HL-60 (cell line): ENCODE measurements at regions not wholly inside any gene's neighbourhood (a gene's known extent, or its start where the extent isn't known, plus 50 kb on each side); places are given as distances from the start of the nearest gene placed in this dataset.

Experiments
- GABPA ChIP-seq: IDR thresholded peaks from 2 replicates; pipeline ENCODE4 v1.6.1; 2012; ENCODE audit warnings: low read depth
- TF ChIP-seq, protein P1 (sequence below): IDR thresholded peaks from one replicate; pipeline ENCODE4 v1.5.1; 2011; ENCODE audit warnings: low read length, control low read depth, inconsistent platforms; ENCODE audit not compliant: insufficient read depth
- TF ChIP-seq, protein P2 (sequence below): IDR thresholded peaks from 2 replicates; pipeline ENCODE4 v1.6.1; 2012; ENCODE audit warnings: low read depth; ENCODE audit not compliant: insufficient replicate concordance

DNA sequence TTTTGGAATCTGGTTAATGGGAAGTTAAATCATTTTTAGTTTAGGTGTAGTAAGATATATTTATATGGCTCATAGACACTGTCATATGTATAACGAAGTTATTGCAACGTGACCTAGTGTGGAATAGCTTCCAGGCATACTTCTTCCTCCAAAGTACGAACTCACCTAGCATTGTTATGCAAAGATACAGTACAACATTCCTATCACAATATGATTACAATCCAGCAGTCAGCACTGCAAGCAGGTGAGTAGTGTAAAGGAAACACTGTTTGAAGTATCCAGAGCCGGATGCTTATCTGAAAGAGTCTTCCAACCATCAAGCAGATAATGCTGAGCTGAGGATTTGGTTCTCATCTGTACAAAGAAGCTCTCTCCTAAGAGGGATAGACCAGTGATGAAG is 754.4 kb upstream of the IGFBP3 start:
- TF ChIP-seq, protein P1, sequence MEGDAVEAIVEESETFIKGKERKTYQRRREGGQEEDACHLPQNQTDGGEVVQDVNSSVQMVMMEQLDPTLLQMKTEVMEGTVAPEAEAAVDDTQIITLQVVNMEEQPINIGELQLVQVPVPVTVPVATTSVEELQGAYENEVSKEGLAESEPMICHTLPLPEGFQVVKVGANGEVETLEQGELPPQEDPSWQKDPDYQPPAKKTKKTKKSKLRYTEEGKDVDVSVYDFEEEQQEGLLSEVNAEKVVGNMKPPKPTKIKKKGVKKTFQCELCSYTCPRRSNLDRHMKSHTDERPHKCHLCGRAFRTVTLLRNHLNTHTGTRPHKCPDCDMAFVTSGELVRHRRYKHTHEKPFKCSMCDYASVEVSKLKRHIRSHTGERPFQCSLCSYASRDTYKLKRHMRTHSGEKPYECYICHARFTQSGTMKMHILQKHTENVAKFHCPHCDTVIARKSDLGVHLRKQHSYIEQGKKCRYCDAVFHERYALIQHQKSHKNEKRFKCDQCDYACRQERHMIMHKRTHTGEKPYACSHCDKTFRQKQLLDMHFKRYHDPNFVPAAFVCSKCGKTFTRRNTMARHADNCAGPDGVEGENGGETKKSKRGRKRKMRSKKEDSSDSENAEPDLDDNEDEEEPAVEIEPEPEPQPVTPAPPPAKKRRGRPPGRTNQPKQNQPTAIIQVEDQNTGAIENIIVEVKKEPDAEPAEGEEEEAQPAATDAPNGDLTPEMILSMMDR = no peak
- no peak for TF ChIP-seq GABPA
- TF ChIP-seq, protein P2, sequence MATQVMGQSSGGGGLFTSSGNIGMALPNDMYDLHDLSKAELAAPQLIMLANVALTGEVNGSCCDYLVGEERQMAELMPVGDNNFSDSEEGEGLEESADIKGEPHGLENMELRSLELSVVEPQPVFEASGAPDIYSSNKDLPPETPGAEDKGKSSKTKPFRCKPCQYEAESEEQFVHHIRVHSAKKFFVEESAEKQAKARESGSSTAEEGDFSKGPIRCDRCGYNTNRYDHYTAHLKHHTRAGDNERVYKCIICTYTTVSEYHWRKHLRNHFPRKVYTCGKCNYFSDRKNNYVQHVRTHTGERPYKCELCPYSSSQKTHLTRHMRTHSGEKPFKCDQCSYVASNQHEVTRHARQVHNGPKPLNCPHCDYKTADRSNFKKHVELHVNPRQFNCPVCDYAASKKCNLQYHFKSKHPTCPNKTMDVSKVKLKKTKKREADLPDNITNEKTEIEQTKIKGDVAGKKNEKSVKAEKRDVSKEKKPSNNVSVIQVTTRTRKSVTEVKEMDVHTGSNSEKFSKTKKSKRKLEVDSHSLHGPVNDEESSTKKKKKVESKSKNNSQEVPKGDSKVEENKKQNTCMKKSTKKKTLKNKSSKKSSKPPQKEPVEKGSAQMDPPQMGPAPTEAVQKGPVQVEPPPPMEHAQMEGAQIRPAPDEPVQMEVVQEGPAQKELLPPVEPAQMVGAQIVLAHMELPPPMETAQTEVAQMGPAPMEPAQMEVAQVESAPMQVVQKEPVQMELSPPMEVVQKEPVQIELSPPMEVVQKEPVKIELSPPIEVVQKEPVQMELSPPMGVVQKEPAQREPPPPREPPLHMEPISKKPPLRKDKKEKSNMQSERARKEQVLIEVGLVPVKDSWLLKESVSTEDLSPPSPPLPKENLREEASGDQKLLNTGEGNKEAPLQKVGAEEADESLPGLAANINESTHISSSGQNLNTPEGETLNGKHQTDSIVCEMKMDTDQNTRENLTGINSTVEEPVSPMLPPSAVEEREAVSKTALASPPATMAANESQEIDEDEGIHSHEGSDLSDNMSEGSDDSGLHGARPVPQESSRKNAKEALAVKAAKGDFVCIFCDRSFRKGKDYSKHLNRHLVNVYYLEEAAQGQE = no peak
